ENCODE measurements at regions not wholly inside any gene's neighbourhood (a gene's known extent, or its start where the extent isn't known, plus 50 kb on each side); places are given as distances from the start of the nearest gene placed in this dataset.

DNA sequence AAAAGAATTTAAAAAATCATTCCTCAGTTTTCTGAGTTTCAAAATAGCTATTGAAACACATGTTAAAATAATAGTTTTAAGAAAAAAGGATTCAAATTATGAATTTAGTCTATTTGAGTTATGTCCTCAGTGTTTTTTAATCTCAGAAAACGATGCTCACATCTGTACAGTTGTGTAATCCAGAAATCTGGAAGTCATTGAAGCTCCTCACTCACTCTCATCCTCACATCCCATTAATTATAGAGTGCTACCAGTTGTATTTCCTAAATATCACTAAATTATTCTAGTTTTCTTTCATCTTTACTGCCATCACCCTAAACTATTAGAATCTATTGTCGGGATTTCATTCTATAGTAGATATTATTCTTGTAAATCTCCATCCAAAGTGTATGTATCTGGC lies 234.7 kb upstream of the RIMS1 start:
- TF ChIP-seq, protein P1, sequence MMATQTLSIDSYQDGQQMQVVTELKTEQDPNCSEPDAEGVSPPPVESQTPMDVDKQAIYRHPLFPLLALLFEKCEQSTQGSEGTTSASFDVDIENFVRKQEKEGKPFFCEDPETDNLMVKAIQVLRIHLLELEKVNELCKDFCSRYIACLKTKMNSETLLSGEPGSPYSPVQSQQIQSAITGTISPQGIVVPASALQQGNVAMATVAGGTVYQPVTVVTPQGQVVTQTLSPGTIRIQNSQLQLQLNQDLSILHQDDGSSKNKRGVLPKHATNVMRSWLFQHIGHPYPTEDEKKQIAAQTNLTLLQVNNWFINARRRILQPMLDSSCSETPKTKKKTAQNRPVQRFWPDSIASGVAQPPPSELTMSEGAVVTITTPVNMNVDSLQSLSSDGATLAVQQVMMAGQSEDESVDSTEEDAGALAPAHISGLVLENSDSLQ (IDR thresholded peaks at IDR 0.05) = no peak
- TF ChIP-seq NFRKB (IDR thresholded peaks at IDR 0.05) = no peak
- TF ChIP-seq FOXM1 (IDR thresholded peaks at IDR 0.05; ENCODE audit: borderline replicate concordance) = no peak
- no peak for TF ChIP-seq FOXK2 (IDR thresholded peaks at IDR 0.05)
- no peak for TF ChIP-seq SUZ12 (IDR thresholded peaks at IDR 0.05)
